Panc1 (cell line): ENCODE measurements at regions not wholly inside any gene's neighbourhood (a gene's known extent, or its start where the extent isn't known, plus 50 kb on each side); places are given as distances from the start of the nearest gene placed in this dataset.

Experiments used
- POLR2AphosphoS5 ChIP-seq: IDR thresholded peaks from 2 replicates; pipeline ENCODE4 v1.6.1; 2012; ENCODE audit warnings: mild to moderate bottlenecking, low read depth, low read length, moderate library complexity
- SIN3A ChIP-seq: IDR thresholded peaks from 2 replicates; pipeline ENCODE4 v1.6.1; 2012; ENCODE audit warnings: low read depth, mild to moderate bottlenecking, low read length, moderate library complexity, borderline replicate concordance; ENCODE audit not compliant: insufficient read depth
- TF ChIP-seq, protein P1 (sequence below): fragments of 450-650 bp; IDR thresholded peaks from 2 replicates; pipeline ENCODE4 v1.5.1; 2017; ENCODE audit warnings: mild to moderate bottlenecking
- TF ChIP-seq, protein P2 (sequence below), 2 experiments: IDR thresholded peaks; 2 replicates each; pipeline ENCODE4 v1.6.1; 2011 to 2012; ENCODE audit warnings: low read depth in 2 of 2, control low read depth in 1 of 2, low read length in 1 of 2, mild to moderate bottlenecking in 1 of 2, moderate library complexity in 1 of 2; ENCODE audit not compliant: insufficient read depth in 1 of 2

DNA sequence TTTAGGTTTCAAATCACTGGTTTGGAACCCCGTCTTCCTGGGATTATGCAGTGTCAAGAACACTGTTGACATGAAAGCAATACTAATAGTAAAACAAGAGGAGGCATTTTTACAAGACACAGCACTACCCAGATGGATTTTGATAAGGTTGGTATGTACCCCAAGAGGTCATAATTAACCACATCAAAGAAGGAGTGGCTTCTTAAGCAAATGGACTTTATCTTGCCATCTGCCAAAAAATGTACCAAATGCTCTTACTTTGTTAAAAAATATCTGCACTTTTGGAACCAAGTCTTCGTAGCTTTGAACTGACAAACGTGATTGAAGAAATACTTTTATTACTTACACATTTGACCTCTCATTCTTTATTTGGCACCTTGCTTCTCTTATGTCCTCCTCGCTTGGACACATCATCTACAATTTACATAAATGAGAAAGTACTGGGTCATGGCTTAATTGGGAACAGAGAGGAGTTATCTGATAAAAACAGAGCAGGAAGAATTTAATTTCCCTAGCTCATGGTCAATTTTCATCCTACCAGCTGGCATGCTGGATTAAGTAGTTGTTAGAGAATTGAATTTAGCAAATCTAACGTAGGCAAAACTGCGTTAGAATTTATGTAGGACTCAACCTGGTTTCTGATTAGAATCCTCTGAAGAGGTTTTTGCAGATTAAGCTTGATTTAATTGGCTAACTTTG is 54.5 kb upstream of the PRICKLE1 start:
- TF ChIP-seq POLR2AphosphoS5 (no peak), SIN3A (no peak)
- TF ChIP-seq, protein P1, sequence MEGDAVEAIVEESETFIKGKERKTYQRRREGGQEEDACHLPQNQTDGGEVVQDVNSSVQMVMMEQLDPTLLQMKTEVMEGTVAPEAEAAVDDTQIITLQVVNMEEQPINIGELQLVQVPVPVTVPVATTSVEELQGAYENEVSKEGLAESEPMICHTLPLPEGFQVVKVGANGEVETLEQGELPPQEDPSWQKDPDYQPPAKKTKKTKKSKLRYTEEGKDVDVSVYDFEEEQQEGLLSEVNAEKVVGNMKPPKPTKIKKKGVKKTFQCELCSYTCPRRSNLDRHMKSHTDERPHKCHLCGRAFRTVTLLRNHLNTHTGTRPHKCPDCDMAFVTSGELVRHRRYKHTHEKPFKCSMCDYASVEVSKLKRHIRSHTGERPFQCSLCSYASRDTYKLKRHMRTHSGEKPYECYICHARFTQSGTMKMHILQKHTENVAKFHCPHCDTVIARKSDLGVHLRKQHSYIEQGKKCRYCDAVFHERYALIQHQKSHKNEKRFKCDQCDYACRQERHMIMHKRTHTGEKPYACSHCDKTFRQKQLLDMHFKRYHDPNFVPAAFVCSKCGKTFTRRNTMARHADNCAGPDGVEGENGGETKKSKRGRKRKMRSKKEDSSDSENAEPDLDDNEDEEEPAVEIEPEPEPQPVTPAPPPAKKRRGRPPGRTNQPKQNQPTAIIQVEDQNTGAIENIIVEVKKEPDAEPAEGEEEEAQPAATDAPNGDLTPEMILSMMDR: no peak
- TF ChIP-seq, protein P2, sequence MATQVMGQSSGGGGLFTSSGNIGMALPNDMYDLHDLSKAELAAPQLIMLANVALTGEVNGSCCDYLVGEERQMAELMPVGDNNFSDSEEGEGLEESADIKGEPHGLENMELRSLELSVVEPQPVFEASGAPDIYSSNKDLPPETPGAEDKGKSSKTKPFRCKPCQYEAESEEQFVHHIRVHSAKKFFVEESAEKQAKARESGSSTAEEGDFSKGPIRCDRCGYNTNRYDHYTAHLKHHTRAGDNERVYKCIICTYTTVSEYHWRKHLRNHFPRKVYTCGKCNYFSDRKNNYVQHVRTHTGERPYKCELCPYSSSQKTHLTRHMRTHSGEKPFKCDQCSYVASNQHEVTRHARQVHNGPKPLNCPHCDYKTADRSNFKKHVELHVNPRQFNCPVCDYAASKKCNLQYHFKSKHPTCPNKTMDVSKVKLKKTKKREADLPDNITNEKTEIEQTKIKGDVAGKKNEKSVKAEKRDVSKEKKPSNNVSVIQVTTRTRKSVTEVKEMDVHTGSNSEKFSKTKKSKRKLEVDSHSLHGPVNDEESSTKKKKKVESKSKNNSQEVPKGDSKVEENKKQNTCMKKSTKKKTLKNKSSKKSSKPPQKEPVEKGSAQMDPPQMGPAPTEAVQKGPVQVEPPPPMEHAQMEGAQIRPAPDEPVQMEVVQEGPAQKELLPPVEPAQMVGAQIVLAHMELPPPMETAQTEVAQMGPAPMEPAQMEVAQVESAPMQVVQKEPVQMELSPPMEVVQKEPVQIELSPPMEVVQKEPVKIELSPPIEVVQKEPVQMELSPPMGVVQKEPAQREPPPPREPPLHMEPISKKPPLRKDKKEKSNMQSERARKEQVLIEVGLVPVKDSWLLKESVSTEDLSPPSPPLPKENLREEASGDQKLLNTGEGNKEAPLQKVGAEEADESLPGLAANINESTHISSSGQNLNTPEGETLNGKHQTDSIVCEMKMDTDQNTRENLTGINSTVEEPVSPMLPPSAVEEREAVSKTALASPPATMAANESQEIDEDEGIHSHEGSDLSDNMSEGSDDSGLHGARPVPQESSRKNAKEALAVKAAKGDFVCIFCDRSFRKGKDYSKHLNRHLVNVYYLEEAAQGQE (IDR thresholded peaks at IDR 0.05; ENCODE audit: insufficient read depth in 1 of 2, low read depth in 2 of 2, low read length in 1 of 2): no peak
